ENCODE measurements at regions not wholly inside any gene's neighbourhood (a gene's known extent, or its start where the extent isn't known, plus 50 kb on each side); places are given as distances from the start of the nearest gene placed in this dataset.

DNA sequence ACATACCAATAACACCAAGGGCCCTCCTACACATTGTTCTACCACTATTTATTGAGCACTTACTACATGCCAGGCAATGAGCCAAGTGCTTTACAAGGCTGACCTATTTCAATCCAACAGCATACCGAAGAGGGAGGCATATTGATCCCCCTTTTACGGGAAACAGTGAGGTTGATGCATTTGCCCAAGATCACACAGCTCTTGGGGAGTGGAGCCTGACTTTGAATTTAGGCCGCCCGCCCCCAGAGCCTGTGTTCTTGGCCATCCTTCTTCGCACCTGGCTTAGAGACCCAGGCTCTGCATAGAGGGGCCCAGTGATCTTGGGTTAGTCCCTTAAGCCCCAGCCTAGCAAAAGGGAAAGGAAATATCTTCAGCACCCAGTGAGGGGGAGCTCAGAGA lies 158.1 kb upstream of the IER5L start:
- TF ChIP-seq, protein P1, sequence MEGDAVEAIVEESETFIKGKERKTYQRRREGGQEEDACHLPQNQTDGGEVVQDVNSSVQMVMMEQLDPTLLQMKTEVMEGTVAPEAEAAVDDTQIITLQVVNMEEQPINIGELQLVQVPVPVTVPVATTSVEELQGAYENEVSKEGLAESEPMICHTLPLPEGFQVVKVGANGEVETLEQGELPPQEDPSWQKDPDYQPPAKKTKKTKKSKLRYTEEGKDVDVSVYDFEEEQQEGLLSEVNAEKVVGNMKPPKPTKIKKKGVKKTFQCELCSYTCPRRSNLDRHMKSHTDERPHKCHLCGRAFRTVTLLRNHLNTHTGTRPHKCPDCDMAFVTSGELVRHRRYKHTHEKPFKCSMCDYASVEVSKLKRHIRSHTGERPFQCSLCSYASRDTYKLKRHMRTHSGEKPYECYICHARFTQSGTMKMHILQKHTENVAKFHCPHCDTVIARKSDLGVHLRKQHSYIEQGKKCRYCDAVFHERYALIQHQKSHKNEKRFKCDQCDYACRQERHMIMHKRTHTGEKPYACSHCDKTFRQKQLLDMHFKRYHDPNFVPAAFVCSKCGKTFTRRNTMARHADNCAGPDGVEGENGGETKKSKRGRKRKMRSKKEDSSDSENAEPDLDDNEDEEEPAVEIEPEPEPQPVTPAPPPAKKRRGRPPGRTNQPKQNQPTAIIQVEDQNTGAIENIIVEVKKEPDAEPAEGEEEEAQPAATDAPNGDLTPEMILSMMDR (IDR thresholded peaks at IDR 0.05), result no peak
- no peak for TF ChIP-seq EP300 (IDR thresholded peaks at IDR 0.05)
- no peak for TF ChIP-seq POLR2A (IDR thresholded peaks at IDR 0.05)
